H9 (cell line): ENCODE measurements at regions not wholly inside any gene's neighbourhood (a gene's known extent, or its start where the extent isn't known, plus 50 kb on each side); places are given as distances from the start of the nearest gene placed in this dataset.

Experiments used
- DNase-seq: peaks from one replicate; pipeline ENCODE4 v3.0.0-alpha.2; 2017
- H2AFZ ChIP-seq: one replicate; pipeline ENCODE4 v1.6.1; 2013; ENCODE audit warnings: mild to moderate bottlenecking, low read length, control low read depth, moderate library complexity
- H2AK5ac ChIP-seq: 2 replicates; pipeline ENCODE4 v1.6.1; 2013; ENCODE audit warnings: low read length, control low read depth, mixed read lengths; ENCODE audit not compliant: insufficient read length
- H2BK120ac ChIP-seq: one replicate; pipeline ENCODE4 v1.6.1; 2013; ENCODE audit warnings: low read depth, mild to moderate bottlenecking, low read length, control low read depth, inconsistent platforms; ENCODE audit not compliant: poor library complexity, severe bottlenecking
- H2BK12ac ChIP-seq: 2 replicates; pipeline ENCODE4 v1.6.1; 2013; ENCODE audit warnings: low read length, control low read depth, mixed read lengths, low read depth; ENCODE audit not compliant: insufficient read length
- H2BK15ac ChIP-seq: 2 replicates; pipeline ENCODE4 v1.6.1; 2013; ENCODE audit warnings: low read depth, low read length, control low read depth
- H2BK20ac ChIP-seq: one replicate; pipeline ENCODE4 v1.6.1; 2013; ENCODE audit warnings: low read depth, mild to moderate bottlenecking, low read length, control low read depth, inconsistent platforms; ENCODE audit not compliant: poor library complexity, severe bottlenecking
- H2BK5ac ChIP-seq: 2 replicates; pipeline ENCODE4 v1.6.1; 2013; ENCODE audit warnings: low read length, control low read depth, mixed read lengths; ENCODE audit not compliant: insufficient read length
- H3K14ac ChIP-seq: 2 replicates; pipeline ENCODE4 v1.6.1; 2013; ENCODE audit warnings: low read length, control low read depth; ENCODE audit not compliant: insufficient read depth
- H3K18ac ChIP-seq: 2 replicates; pipeline ENCODE4 v1.6.1; 2013; ENCODE audit warnings: low read depth, mild to moderate bottlenecking, mixed read lengths, low read length, control low read depth; ENCODE audit not compliant: insufficient read length
- H3K23ac ChIP-seq: 2 replicates; pipeline ENCODE4 v1.6.1; 2013; ENCODE audit warnings: low read length, control low read depth, mixed read lengths, low read depth; ENCODE audit not compliant: insufficient read length
- H3K23me2 ChIP-seq: 2 replicates; pipeline ENCODE4 v1.6.1; 2013; ENCODE audit warnings: low read depth, mild to moderate bottlenecking, mixed read lengths, low read length, control low read depth; ENCODE audit not compliant: insufficient read length, poor library complexity, severe bottlenecking
- H3K27ac ChIP-seq: 2 replicates; pipeline ENCODE4 v1.5.1; 2013; ENCODE audit warnings: low read length, control low read depth, mixed read lengths, low read depth; ENCODE audit not compliant: insufficient read length
- H3K27me3 ChIP-seq: 2 replicates; pipeline ENCODE4 v1.6.1; 2013; ENCODE audit warnings: low read length, control low read depth, inconsistent platforms; ENCODE audit not compliant: insufficient read depth
- H3K4ac ChIP-seq: 2 replicates; pipeline ENCODE4 v1.6.1; 2013; ENCODE audit warnings: low read depth, mild to moderate bottlenecking, control low read depth, inconsistent platforms, low read length, moderate library complexity
- H3K4me1 ChIP-seq: 2 replicates; pipeline ENCODE4 v1.6.1; 2013; ENCODE audit warnings: low read length, control low read depth, inconsistent platforms; ENCODE audit not compliant: insufficient read depth
- H3K4me2 ChIP-seq: 2 replicates; pipeline ENCODE4 v1.6.1; 2013; ENCODE audit warnings: low read length, control low read depth, mixed read lengths; ENCODE audit not compliant: insufficient read length, insufficient read depth
- H3K56ac ChIP-seq: 2 replicates; pipeline ENCODE4 v1.6.1; 2013; ENCODE audit warnings: low read depth, mild to moderate bottlenecking, mixed read lengths, low read length, control low read depth; ENCODE audit not compliant: insufficient read length
- H3K79me1 ChIP-seq: 2 replicates; pipeline ENCODE4 v1.6.1; 2013; ENCODE audit warnings: low read depth, mild to moderate bottlenecking, moderate library complexity, low read length, control low read depth, inconsistent platforms; ENCODE audit not compliant: insufficient read depth, poor library complexity, severe bottlenecking
- H3K79me2 ChIP-seq: 2 replicates; pipeline ENCODE4 v1.6.1; 2013; ENCODE audit warnings: low read length, control low read depth, inconsistent platforms; ENCODE audit not compliant: insufficient read depth
- H3K9ac ChIP-seq: 2 replicates; pipeline ENCODE4 v1.6.1; 2013; ENCODE audit warnings: low read length, control low read depth, mixed read lengths; ENCODE audit not compliant: insufficient read length; ENCODE audit errors: extremely low read depth
- H3K9me3 ChIP-seq: one replicate; pipeline ENCODE4 v1.6.1; 2013; ENCODE audit warnings: low read depth, low read length, inconsistent platforms; ENCODE audit not compliant: control insufficient read depth
- H3T11ph ChIP-seq: one replicate; pipeline ENCODE4 v1.6.1; 2013; ENCODE audit warnings: mild to moderate bottlenecking, low read length, control low read depth, inconsistent platforms
- H4K20me1 ChIP-seq: one replicate; pipeline ENCODE4 v1.6.1; 2013; ENCODE audit not compliant: control insufficient read depth, insufficient read length, insufficient read depth
- H4K5ac ChIP-seq: 2 replicates; pipeline ENCODE4 v1.6.1; 2013; ENCODE audit warnings: low read depth, mild to moderate bottlenecking, mixed read lengths, low read length, control low read depth; ENCODE audit not compliant: insufficient read length
- H4K8ac ChIP-seq: replicated peaks from 2 replicates; pipeline ENCODE4 v1.6.1; 2013; ENCODE audit warnings: low read length, control low read depth, mixed read lengths, low read depth; ENCODE audit not compliant: insufficient read length
- H4K91ac ChIP-seq: 2 replicates; pipeline ENCODE4 v1.6.1; 2013; ENCODE audit warnings: low read depth, mild to moderate bottlenecking, moderate library complexity, mixed read lengths, low read length, control low read depth; ENCODE audit not compliant: insufficient read length
- H3K27ac Mint-ChIP-seq, 3 experiments: 2 replicates in 2 of 3; 3 replicates in 1 of 3; pipeline ENCODE4 v1.8.0; 2020 to 2021; ENCODE audit warnings: mixed read lengths in 3 of 3, mild to moderate bottlenecking in 1 of 3, moderate library complexity in 1 of 3
- H3K27me3 Mint-ChIP-seq: 2 replicates; pipeline ENCODE4 v1.8.0; 2021; ENCODE audit warnings: low read depth, mild to moderate bottlenecking, moderate library complexity, mixed read lengths
- H3K36me3 Mint-ChIP-seq, 3 experiments: 2 replicates in 2 of 3; 3 replicates in 1 of 3; pipeline ENCODE4 v1.8.0; 2020 to 2021; ENCODE audit warnings: low read depth in 3 of 3, mixed read lengths in 3 of 3; ENCODE audit not compliant: insufficient read depth in 1 of 3
- H3K4me1 Mint-ChIP-seq, 2 experiments: 2 replicates each; pipeline ENCODE4 v1.8.0; 2020; ENCODE audit warnings: mixed read lengths in 2 of 2
- H3K4me3 Mint-ChIP-seq, 2 experiments: 2 replicates in 1 of 2; 3 replicates in 1 of 2; pipeline ENCODE4 v1.8.0; 2020 to 2021; ENCODE audit warnings: mild to moderate bottlenecking in 2 of 2, mixed read lengths in 2 of 2, moderate library complexity in 1 of 2
- H3K9me3 Mint-ChIP-seq, 2 experiments: 2 replicates in 1 of 2; 3 replicates in 1 of 2; pipeline ENCODE4 v1.8.0; 2020; ENCODE audit warnings: mild to moderate bottlenecking in 2 of 2, mixed read lengths in 2 of 2, moderate library complexity in 1 of 2
- WGBS: extraction: QIAGEN DNeasy Blood & Tissue Kit; methylation state at CpG from one replicate; pipeline ENCODE4 v1.1.7; 2013; ENCODE audit warnings: missing lambda C conversion rate, low lambda C conversion rate, mixed read lengths; ENCODE audit not compliant: insufficient read length; ENCODE audit errors: extremely low coverage; 5-methylcytosine and 5-hydroxymethylcytosine counted together
- TF ChIP-seq, protein P1 (sequence below): fragments of 200-600 bp; sonication (generic); conservative IDR thresholded peaks from 3 replicates; pipeline ENCODE4 v1.8.0; 2021; ENCODE audit warnings: antibody characterized with exemption, mild to moderate bottlenecking

DNA sequence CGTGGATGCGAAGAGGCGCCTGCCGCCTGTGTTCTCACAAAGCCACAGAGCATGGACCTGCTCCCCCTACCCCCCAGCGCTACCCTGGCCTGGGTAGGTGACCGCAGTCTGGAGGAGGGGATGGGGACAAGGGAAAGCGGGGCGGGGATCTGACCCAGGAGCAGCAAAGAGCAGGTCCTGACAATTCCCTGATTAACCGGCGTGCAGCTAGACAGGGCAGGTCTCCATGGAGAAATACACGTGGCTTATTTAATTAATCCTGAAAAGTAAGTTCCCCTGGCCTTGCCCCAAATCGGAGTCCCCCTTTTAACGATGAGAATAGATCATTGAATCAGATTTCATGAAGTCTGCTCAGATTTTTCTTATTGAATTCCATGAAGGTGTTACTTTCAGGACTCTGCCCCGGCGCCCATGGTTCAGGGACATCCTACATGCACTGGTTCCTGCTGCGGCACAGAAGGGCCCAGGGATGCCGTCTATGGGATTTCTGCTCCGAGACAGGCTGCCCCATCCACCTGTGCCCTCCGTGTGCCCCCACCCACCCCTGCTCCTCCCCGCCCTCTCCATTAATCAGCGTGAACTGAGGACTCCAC lies 251.0 kb upstream of the SFSWAP start:
- no peak overlapping the region for H3K14ac ChIP-seq
- no peak overlapping the region for H2BK5ac ChIP-seq
- no peak overlapping the region for H3K4me2 ChIP-seq
- Mint-ChIP-seq H3K36me3 (no peaks in the 10 kb centered on the region), H3K27me3 (peaks cover 12% of the 10 kb centered on the region), H3K4me3 (no peak overlapping the region), H3K9me3 (no peaks in the 10 kb centered on the region), H3K27ac (no peak overlapping the region), H3K4me1 (peaks cover 1 to 10% of the 10 kb centered on the region in 2 experiments; a peak in 3 of 4 replicates)
- no peaks in the 10 kb centered on the region for H3K27me3 ChIP-seq
- H2BK12ac ChIP-seq = no peak overlapping the region
- H2BK15ac ChIP-seq = no peak overlapping the region
- H3K9me3 ChIP-seq = no peaks in the 10 kb centered on the region
- no peak overlapping the region for H3K23ac ChIP-seq
- DNase-seq = peak; percentile 39
- no peak overlapping the region for H4K91ac ChIP-seq
- no peak overlapping the region for H3K56ac ChIP-seq
- H2AFZ ChIP-seq = no peak overlapping the region
- H4K20me1 ChIP-seq = no peaks in the 10 kb centered on the region
- no peak overlapping the region for H4K8ac ChIP-seq
- no peak overlapping the region for H2BK20ac ChIP-seq
- no peak overlapping the region for H3K4ac ChIP-seq
- no peaks in the 10 kb centered on the region for H3K23me2 ChIP-seq
- H3K27ac ChIP-seq = no peak overlapping the region
- H3K9ac ChIP-seq = no peak overlapping the region
- H3T11ph ChIP-seq = no peak overlapping the region
- no peak overlapping the region for H3K18ac ChIP-seq
- no peak overlapping the region for H4K5ac ChIP-seq
- TF ChIP-seq, protein P1, sequence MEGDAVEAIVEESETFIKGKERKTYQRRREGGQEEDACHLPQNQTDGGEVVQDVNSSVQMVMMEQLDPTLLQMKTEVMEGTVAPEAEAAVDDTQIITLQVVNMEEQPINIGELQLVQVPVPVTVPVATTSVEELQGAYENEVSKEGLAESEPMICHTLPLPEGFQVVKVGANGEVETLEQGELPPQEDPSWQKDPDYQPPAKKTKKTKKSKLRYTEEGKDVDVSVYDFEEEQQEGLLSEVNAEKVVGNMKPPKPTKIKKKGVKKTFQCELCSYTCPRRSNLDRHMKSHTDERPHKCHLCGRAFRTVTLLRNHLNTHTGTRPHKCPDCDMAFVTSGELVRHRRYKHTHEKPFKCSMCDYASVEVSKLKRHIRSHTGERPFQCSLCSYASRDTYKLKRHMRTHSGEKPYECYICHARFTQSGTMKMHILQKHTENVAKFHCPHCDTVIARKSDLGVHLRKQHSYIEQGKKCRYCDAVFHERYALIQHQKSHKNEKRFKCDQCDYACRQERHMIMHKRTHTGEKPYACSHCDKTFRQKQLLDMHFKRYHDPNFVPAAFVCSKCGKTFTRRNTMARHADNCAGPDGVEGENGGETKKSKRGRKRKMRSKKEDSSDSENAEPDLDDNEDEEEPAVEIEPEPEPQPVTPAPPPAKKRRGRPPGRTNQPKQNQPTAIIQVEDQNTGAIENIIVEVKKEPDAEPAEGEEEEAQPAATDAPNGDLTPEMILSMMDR = no peak
- WGBS = no CpG with 5 or more reads among the region's 21 CpGs
- no peak overlapping the region for H2BK120ac ChIP-seq
- no peaks in the 10 kb centered on the region for H3K79me2 ChIP-seq
- no peak overlapping the region for H2AK5ac ChIP-seq
- no peaks in the 10 kb centered on the region for H3K79me1 ChIP-seq
- no peaks in the 10 kb centered on the region for H3K4me1 ChIP-seq
